Endothelial cell of umbilical vein (primary cell): ENCODE measurements at regions not wholly inside any gene's neighbourhood (a gene's known extent, or its start where the extent isn't known, plus 50 kb on each side); places are given as distances from the start of the nearest gene placed in this dataset.

ENCODE experiments used
- CTCF ChIP-seq, 2 donors: IDR thresholded peaks; 1 replicate in 1 of 2; 2 replicates in 1 of 2; pipeline ENCODE4 v1.5.1; 2011; ENCODE audit warnings: low read length in 2 of 2, mild to moderate bottlenecking in 2 of 2, moderate library complexity in 2 of 2, control low read depth in 1 of 2, inconsistent platforms in 1 of 2, low read depth in 1 of 2; ENCODE audit not compliant: insufficient read depth in 1 of 2; ENCODE audit errors: extremely low read depth in 1 of 2
- EZH2 ChIP-seq: IDR thresholded peaks from 2 replicates; pipeline ENCODE4 v1.6.1; 2012; ENCODE audit warnings: borderline replicate concordance, low read depth, mild to moderate bottlenecking, moderate library complexity, low read length, inconsistent platforms; ENCODE audit not compliant: severe bottlenecking
- JUN ChIP-seq: IDR thresholded peaks from 2 replicates; pipeline ENCODE4 v1.6.1; 2011; ENCODE audit warnings: borderline replicate concordance, low read depth; ENCODE audit not compliant: insufficient read length, insufficient read depth
- MYC ChIP-seq: IDR thresholded peaks from one replicate; pipeline ENCODE4 v1.6.1; 2011; ENCODE audit warnings: mild to moderate bottlenecking, low read depth, low read length
- POLR2A ChIP-seq: IDR thresholded peaks from 2 replicates; pipeline ENCODE4 v1.6.1; 2012; ENCODE audit warnings: low read depth, mild to moderate bottlenecking, control low read depth, low read length
- POLR2AphosphoS5 ChIP-seq: IDR thresholded peaks from 2 replicates; pipeline ENCODE4 v1.6.1; 2012; ENCODE audit warnings: low read depth, mild to moderate bottlenecking, control low read depth, low read length, moderate library complexity; ENCODE audit not compliant: insufficient read depth

GRCh38 chr13:19289180-19289579, 107.6 kb upstream of the TUBA3C start:
- no peak for TF ChIP-seq CTCF (IDR thresholded peaks at IDR 0.05; ENCODE audit: extremely low read depth in 1 of 2, insufficient read depth in 1 of 2, low read depth in 1 of 2, low read length in 2 of 2)
- TF ChIP-seq MYC: no peak
- TF ChIP-seq POLR2AphosphoS5: no peak
- TF ChIP-seq JUN: no peak
- TF ChIP-seq EZH2: no peak
- TF ChIP-seq POLR2A: no peak
